Nephron progenitor cell (in vitro differentiated cells): ENCODE measurements at regions not wholly inside any gene's neighbourhood (a gene's known extent, or its start where the extent isn't known, plus 50 kb on each side); places are given as distances from the start of the nearest gene placed in this dataset.

Experiments used
- DNase-seq: peaks from one replicate; pipeline ENCODE4 v3.0.0; 2021
- H3K27ac Mint-ChIP-seq: 2 replicates; pipeline ENCODE4 v1.8.0; 2021; ENCODE audit warnings: mild to moderate bottlenecking, moderate library complexity, mixed read lengths
- H3K27me3 Mint-ChIP-seq: 2 replicates; pipeline ENCODE4 v1.8.0; 2021; ENCODE audit warnings: mild to moderate bottlenecking, low read depth, mixed read lengths; ENCODE audit not compliant: poor library complexity
- H3K36me3 Mint-ChIP-seq: 2 replicates; pipeline ENCODE4 v1.8.0; 2021; ENCODE audit warnings: low read depth, mixed read lengths
- H3K4me1 Mint-ChIP-seq: 2 replicates; pipeline ENCODE4 v1.8.0; 2021; ENCODE audit warnings: mixed read lengths
- H3K4me3 Mint-ChIP-seq: 2 replicates; pipeline ENCODE4 v1.8.0; 2021; ENCODE audit warnings: mild to moderate bottlenecking, moderate library complexity, mixed read lengths
- H3K9me3 Mint-ChIP-seq: 2 replicates; pipeline ENCODE4 v1.8.0; 2021; ENCODE audit warnings: mild to moderate bottlenecking, moderate library complexity, mixed read lengths
- TF ChIP-seq, protein P1 (sequence below): fragments of 200-600 bp; sonication (generic); IDR thresholded peaks from 2 replicates; pipeline ENCODE4 v1.5.0; 2021; ENCODE audit warnings: antibody characterized with exemption

DNA sequence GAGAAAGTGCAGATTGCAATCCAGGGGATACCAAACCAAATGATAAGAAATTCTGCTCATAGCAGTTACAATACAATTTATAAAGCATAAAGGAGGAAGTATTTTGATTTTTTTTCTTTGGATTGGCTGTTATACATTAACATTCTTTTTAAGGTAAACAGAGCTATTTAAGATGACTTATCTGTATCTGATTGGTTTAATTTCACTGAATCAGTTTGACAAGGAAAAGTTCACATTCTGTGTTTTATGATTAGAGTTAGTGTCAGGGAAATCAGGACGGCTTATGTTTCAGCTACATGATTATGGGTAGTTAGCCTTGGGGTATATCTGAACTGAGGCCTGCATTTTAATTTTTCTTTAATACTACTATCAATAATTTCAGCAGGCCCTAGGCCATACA is 360.9 kb downstream of the ARL6IP6 start:
- Mint-ChIP-seq H3K9me3 (peaks cover 18% of the 10 kb centered on the region), H3K4me3 (no peak overlapping the region), H3K36me3 (peaks cover 8% of the 10 kb centered on the region), H3K4me1 (no peaks in the 10 kb centered on the region), H3K27me3 (no peaks in the 10 kb centered on the region), H3K27ac (no peak overlapping the region)
- TF ChIP-seq, protein P1, sequence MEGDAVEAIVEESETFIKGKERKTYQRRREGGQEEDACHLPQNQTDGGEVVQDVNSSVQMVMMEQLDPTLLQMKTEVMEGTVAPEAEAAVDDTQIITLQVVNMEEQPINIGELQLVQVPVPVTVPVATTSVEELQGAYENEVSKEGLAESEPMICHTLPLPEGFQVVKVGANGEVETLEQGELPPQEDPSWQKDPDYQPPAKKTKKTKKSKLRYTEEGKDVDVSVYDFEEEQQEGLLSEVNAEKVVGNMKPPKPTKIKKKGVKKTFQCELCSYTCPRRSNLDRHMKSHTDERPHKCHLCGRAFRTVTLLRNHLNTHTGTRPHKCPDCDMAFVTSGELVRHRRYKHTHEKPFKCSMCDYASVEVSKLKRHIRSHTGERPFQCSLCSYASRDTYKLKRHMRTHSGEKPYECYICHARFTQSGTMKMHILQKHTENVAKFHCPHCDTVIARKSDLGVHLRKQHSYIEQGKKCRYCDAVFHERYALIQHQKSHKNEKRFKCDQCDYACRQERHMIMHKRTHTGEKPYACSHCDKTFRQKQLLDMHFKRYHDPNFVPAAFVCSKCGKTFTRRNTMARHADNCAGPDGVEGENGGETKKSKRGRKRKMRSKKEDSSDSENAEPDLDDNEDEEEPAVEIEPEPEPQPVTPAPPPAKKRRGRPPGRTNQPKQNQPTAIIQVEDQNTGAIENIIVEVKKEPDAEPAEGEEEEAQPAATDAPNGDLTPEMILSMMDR, result no peak
- DNase-seq, result no peak

GRCh38 chr2:153077311-153077710 is 358.9 kb downstream of the ARL6IP6 start:
- no peak for DNase-seq
- H3K4me3 Mint-ChIP-seq, result no peak overlapping the region
- TF ChIP-seq, protein P1, result no peak
- no peak overlapping the region for H3K27ac Mint-ChIP-seq
- H3K27me3 Mint-ChIP-seq, result no peaks in the 10 kb centered on the region
- H3K4me1 Mint-ChIP-seq, result no peaks in the 10 kb centered on the region
- H3K36me3 Mint-ChIP-seq, result no peaks in the 10 kb centered on the region
- peaks cover 6% of the 10 kb centered on the region for H3K9me3 Mint-ChIP-seq

DNA sequence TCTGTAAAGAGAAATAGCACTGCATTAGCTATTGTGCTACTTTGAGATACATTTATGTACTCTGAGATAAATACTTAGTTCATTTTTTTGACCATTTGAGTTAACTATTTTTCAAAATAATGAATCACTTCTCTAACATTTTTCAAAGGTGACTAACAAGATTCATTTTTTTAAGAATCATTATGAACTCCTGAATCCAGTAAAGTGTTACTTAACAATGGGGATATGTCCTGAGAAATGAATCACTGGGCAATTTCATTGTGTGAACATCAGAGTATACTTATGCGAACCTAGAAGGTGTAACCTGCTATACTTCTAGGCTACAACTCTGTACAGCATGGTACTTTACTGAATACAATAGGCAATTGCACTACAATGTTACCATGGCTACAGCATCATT is 355.8 kb downstream of the ARL6IP6 start:
- Mint-ChIP-seq H3K27ac (no peak overlapping the region), H3K4me3 (no peak overlapping the region), H3K9me3 (peaks cover 6% of the 10 kb centered on the region), H3K27me3 (no peaks in the 10 kb centered on the region), H3K36me3 (no peaks in the 10 kb centered on the region), H3K4me1 (no peaks in the 10 kb centered on the region)
- DNase-seq, result no peak
- TF ChIP-seq, protein P1, result no peak

- Mint-ChIP-seq H3K36me3 (no peaks in the 10 kb centered on the region), H3K9me3 (no peaks in the 10 kb centered on the region), H3K27ac (no peak overlapping the region), H3K27me3 (no peaks in the 10 kb centered on the region), H3K4me1 (no peaks in the 10 kb centered on the region), H3K4me3 (no peak overlapping the region)
- DNase-seq, result no peak
- TF ChIP-seq, protein P1, result no peak
Measured at GRCh38 chr2:153072813-153073212, 354.4 kb downstream of the ARL6IP6 start.

GRCh38 chr2:153072077-153072476 is 353.7 kb downstream of the ARL6IP6 start:
- Mint-ChIP-seq H3K27ac (no peak overlapping the region), H3K9me3 (no peaks in the 10 kb centered on the region), H3K27me3 (no peaks in the 10 kb centered on the region), H3K4me1 (no peaks in the 10 kb centered on the region), H3K4me3 (no peak overlapping the region), H3K36me3 (no peaks in the 10 kb centered on the region)
- no peak for DNase-seq
- TF ChIP-seq, protein P1, result no peak

- H3K36me3 Mint-ChIP-seq, result no peaks in the 10 kb centered on the region
- TF ChIP-seq, protein P1, result no peak
- no peak for DNase-seq
Measured at GRCh38 chr2:153071090-153071489, 352.7 kb downstream of the ARL6IP6 start.

More at GRCh38 chr2:153071090-153071489, 352.7 kb downstream of the ARL6IP6 start:
- no peak overlapping the region for H3K27ac Mint-ChIP-seq
- no peaks in the 10 kb centered on the region for H3K4me1 Mint-ChIP-seq
- no peak overlapping the region for H3K4me3 Mint-ChIP-seq
- no peaks in the 10 kb centered on the region for H3K9me3 Mint-ChIP-seq
- no peaks in the 10 kb centered on the region for H3K27me3 Mint-ChIP-seq
